Erythroblast (primary cell): ENCODE measurements at regions not wholly inside any gene's neighbourhood (a gene's known extent, or its start where the extent isn't known, plus 50 kb on each side); places are given as distances from the start of the nearest gene placed in this dataset.

ENCODE experiments used
- DNase-seq, 2 experiments: peaks; one replicate each; lab custom pipeline; 2025; lab: John Stamatoyannopoulos, UW
- GATA1 ChIP-seq: IDR thresholded peaks from 2 replicates; pipeline ENCODE4 v1.6.1; 2011; ENCODE audit warnings: low read depth, mild to moderate bottlenecking, control low read depth, low read length, moderate library complexity
- POLR2A ChIP-seq: IDR thresholded peaks from 2 replicates; pipeline ENCODE4 v1.6.1; 2011; ENCODE audit warnings: mild to moderate bottlenecking, low read length

DNA sequence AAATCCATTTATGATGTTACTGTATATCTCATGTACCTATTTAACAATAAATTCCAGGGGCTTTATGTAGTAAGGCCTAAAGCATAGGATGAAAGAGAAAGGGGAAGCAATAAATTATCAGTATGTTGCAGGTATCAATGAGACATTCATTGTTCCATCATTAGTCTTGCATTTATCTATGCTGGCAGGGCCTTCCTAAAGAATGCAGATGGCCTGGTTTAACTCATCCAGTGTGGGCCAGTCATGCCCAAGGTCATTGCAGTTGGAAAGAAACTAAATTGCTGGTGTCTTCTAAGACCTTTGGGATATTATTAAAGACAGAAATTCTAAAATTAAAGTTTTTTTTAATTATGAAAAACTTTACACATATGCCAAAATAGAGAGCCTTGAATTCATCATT is 98.3 kb downstream of the AVPR1A start:
- no peak for TF ChIP-seq GATA1
- no peak for TF ChIP-seq POLR2A
- DNase-seq, result no peak

DNA sequence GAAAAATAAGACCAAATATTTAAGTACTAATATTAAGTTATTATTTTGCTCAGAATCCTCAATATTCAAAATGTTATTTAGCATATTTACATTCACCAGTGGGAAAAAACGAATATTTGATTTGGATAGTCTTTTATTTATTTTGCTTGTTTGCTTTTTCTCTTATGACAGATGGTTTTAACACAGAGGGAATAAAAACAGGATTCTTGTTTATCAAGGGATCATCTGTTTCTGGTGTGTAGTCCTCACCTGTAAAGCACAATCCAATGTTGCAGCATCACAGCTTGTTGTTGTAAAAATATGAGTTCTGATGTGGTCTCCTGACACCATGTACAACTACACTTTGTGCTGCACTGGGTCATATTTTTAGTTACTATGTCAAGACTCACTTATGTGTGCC is 103.9 kb downstream of the AVPR1A start:
- DNase-seq, result no peak
- no peak for TF ChIP-seq POLR2A
- TF ChIP-seq GATA1, result no peak

DNA sequence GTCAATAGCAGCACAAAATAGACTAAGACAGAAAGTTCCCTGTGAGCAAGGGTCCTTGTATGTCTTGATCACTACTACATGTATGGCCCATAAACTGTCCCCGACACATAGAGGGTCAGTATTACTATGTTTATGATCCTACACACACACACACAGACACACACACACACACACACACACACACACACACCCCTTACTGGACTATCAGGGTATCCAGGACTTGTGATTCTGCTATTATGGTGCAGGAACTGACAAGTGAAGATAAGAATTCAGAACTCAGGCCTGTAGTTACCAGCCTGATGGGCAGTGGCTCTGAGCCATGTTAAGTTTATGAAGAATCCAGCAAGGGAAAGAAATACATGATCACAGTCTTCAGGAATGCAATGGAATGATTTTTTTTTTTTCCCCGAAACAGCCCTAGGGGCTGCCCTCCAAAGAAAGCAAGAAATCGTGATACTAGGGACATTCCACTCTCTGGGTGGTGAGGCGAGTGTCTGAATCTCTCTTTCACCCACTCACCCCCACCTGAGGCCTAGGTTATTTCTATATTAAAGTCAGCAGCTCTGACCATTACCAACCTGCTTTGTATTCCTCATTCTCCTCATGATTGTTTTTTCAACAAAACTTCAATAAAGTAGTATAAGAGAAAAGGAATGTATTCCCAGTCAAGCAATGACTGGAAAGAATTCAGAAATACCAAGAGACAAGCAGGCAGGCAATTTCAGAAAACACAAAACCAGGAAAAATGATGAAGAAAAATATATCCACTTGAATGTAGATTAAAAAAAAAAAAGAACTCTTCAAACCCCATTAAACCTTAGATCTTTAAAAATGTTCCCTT is 105.8 kb downstream of the AVPR1A start:
- DNase-seq, result peak in 1 of 2 experiments; percentile 50
- TF ChIP-seq GATA1, result no peak
- TF ChIP-seq POLR2A, result no peak

DNA sequence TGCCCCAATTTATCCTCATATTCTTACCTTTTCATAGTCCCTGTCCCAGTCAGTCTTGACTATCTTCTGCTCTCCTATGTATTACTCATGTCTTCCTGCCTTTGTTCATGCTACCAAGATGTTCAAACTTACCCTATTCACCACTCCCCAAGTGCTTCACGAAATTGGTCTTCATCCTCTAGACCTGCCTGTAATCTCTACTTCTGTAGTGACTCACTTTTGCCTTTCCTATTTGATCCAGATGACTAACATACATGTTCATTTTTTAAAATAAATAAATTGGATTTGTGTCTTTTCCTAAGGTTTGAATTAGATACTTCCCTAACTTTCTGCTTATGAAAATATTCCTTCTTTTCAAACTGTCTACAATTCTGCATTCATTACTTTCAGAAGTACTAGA is 107.7 kb upstream of the PPM1H start:
- DNase-seq, result no peak
- TF ChIP-seq POLR2A (no peak), GATA1 (no peak)

DNA sequence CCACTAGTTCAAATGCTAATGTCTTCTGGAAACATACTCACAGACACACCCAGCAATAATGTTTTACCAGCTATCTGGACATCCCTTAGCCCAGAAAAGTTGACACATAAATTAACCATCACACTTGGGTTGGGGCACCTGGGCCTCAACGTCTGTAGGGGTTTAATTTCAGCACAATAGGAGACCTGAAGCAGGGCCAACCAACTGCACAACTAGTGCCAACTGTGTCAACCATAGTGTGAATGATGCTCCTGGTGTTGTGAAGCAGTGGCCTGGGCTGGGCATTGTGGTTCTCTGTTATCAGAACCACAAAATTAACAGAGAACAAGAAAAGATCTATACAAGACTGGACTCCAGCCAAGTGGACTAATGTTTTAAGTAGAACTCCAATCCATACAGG is 106.7 kb upstream of the PPM1H start:
- TF ChIP-seq GATA1 (no peak), POLR2A (no peak)
- no peak for DNase-seq

DNA sequence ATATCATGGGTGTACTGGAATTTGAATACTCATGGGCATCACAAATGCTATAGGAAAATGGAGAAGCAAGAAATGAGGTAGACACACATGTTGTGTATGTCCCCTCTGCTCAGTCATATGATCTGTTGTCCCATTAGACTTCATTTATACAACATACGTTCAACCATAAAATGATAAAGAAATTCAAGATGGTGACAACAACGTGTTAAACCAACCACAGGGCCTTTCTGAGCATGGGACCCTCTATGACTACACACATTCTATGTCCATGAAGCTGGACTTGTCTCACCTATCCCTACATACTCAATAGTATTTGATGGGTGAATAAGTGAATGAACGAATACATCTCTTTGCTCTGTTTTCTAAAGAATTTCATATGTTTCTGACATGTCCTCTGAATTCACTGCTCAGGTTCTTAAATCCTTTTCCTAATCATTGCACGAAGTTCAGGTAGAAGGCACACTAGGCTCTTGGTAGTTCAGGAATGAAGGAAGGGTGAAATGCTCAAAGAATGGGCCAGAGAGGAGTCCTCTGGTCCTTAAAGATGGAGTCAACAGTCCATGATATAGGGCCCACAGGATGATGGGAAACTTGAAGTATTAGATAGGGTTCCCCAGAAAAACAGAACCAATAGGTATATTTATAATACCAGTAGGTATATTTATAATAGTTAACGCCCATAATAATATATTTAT is 105.7 kb upstream of the PPM1H start:
- TF ChIP-seq GATA1 (no peak), POLR2A (no peak)
- no peak for DNase-seq

DNA sequence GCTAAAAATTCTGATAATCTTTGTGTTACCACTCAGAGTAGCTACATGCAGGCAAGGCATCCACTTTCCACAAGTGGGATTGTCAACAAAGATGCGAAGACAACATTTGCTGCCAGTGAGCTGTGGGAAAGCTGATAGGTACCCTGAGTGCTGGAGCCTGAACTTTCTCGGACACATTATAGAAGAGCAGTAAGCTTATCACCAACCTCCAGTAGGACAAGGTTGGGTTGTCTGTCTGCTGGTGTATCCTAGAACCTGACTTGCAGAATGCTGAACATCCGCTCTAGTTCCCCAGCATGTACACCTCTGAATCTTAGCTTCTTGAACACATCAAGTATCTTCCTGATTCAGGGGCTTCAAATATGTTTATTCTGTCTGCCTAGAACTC is 103.8 kb upstream of the PPM1H start:
- TF ChIP-seq GATA1, result no peak
- no peak for TF ChIP-seq POLR2A
- no peak for DNase-seq

DNA sequence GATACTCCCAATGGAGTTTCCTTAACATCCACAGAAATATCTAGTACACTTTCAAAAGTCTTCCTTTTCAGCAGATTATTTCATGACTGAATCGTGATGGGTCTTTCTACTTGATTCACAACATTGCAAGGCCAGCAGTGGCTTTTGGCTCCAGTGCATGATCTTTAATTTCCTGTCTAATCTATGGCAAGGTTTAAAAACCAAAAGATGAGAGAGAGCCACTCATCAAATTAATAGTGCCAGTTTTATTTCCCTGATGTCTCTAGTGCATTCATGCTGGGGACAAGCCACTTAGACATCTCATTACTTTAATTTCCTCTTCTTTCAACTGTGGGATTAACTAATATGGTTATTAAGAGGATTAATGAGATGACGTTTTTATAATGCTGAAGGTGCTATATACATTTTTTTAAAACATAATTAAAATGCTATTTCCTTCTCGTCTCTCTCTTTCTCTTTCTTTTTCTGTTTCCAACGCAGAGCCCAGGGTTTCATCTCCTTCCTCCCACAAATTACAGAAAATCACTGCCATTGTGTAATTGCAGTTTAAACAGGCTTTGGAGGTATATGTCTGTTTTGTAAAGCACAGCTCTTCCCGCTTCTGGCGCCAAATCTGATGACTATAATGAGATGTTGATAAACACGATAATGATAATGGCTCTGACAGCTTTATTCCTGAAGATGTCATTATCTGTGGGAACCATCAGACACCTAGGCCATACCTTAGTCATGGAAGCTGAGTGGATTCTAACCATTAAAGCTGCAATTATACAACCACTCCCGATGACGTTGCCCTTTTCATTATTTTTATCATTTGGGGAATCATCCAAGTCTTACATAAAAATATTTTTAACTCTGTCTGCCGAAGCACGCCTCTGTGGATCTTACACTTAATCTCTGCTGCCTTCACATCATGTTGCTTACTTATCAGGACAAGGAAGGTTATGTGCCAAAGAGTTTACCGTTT is 103.1 kb upstream of the PPM1H start:
- DNase-seq, result no peak
- no peak for TF ChIP-seq POLR2A
- no peak for TF ChIP-seq GATA1

DNA sequence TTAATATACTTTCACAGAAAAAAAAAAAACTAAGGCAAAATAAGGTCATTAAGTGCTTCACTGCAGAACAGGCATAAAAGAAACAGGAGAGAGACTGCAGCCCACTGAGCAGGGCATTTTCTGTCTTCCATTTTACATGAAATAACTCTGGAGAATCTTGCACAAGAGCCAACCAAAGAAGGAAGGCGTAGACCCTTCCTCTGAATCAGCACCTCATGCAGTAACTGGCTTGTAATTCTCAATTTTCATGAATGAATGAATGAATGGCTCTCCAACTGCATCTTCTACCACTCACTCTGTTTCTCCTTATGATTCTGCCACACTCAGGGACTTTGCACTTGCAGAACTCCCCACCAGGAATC is 102.0 kb upstream of the PPM1H start:
- DNase-seq, result no peak
- no peak for TF ChIP-seq POLR2A
- TF ChIP-seq GATA1, result no peak

DNA sequence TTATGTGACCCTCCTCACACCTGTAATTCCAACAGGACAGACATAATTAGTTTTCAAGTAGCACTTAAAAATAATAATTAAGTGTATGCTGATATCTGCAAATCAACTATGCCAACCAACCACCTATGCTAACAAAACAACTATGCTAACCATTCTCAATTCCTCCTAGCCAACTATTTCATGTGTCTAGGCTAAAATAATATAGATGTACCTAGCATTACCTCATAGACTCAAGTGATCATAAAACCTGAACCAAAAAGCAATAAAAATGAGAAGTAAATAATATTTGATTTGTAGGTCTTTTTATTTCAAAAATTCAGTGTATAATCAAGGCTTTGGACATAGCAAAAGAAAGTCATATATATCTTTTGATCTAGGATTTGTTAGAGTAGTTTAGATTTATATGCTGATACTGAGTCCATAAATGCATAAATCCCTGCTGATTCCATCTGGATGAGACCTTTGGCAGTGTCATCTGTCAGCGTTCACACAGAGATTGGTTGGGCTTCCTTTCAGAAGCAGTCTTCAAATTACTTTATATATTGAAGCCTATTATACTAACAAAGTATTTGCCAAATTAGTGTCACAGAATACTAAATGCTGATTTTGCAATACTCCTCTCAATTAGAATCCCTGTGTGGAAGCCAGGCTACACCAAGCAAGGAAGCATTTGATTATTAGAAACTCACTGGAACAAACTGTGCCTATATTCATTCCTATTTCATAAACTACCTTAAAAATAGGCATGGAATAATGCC is 101.4 kb upstream of the PPM1H start:
- TF ChIP-seq GATA1 (no peak), POLR2A (no peak)
- DNase-seq, result no peak

DNA sequence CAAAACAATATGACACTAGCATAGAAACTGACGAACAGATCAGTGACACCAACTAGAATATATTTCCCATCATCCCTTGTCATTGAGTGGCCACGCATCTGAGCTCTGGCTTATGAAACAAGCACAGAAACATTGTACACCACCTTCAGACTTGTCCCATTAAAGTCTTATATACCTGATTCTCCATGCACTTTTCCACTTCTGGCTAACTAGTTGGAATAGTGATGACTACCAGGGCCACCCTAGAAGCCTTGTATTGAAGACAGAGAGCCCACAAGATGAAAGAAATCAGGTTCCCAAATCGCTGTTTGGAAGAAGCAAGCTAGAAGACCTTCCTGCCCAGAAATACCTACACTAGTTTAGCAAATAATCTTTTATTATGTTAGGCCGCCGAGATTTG is 99.7 kb upstream of the PPM1H start:
- TF ChIP-seq POLR2A, result no peak
- no peak for TF ChIP-seq GATA1
- no peak for DNase-seq

DNA sequence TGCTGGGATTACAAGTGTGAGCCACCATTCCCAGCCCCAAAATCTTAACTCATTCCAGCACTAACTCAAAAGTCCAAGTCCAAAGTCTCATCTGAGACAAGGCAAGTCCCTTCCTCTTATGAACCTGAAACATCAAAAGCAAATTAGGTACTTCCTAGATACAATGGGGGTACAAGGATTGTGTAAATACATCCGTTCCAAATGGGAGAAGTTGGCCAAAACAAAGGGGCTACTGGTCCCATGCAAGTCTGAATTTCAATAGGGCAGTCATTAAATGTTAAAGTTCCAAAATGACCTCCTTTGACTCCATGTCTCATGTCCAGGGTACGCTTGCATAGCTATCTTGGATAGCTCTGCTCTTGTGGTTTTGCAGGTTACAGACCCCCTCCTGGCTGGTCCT is 94.7 kb upstream of the PPM1H start:
- no peak for TF ChIP-seq POLR2A
- TF ChIP-seq GATA1, result no peak
- DNase-seq, result no peak

DNA sequence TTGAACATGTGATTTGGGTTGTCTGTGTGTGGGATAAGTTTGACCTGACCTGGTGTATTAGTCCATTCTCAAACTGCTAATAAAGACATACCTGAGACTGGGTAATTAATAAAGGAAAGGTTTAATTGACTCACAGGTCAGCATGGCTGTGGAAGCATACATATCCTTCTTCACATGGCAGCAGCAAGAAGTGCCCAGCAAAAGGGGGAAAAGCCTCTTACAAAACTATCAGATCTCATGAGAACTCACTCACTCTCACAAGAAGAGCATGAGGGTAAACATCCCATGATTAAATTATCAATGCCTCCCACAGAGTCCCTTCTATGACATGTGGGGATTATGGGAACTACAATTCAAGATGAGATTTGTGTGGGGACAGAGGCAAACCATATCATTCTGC is 94.0 kb upstream of the PPM1H start:
- no peak for DNase-seq
- TF ChIP-seq POLR2A (no peak), GATA1 (no peak)
